ENCODE measurements at regions not wholly inside any gene's neighbourhood (a gene's known extent, or its start where the extent isn't known, plus 50 kb on each side); places are given as distances from the start of the nearest gene placed in this dataset.

DNA sequence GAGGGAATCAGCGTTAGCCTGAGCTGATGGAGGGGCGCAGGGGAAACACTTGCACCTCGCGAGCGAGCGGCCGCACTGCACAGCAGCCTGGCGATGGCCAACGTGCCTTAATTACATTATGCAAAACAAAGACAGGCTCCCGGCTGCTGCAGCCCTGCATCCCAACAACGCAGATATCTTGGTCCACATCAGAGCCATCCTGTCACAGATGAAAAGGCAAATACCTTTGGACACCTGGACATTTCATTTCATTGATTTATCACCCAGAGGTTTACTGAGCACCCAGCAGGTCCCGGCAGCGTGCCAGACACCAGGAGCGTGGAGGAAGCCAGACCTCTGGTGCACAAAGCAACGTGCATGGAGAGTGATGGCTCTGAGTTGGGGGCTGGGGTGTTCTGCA is 843.0 kb downstream of the TBC1D22A start:
- H3K79me2 ChIP-seq (ENCODE audit: insufficient read depth, low read length) = no peaks in the 10 kb centered on the region
- FAIRE-seq (no peak), ATAC-seq (no peak), DNase-seq (ENCODE audit: low spot score) (no peak)
- H3K9me3 ChIP-seq (ENCODE audit: low read length) = no peaks in the 10 kb centered on the region
- H3K4me3 ChIP-seq (replicated peaks in 1 of 3; ENCODE audit: insufficient read depth in 1 of 3, low read depth in 2 of 3, low read length in 3 of 3) = no peak overlapping the region
- POLR2A ChIA-PET = no interaction called here
- H2AFZ ChIP-seq (ENCODE audit: low read length) = no peak overlapping the region
- H3K27ac ChIP-seq (ENCODE audit: extremely low read length, insufficient read depth, low read length) = no peak overlapping the region
- in situ Hi-C loops (cut with HindIII; ENCODE audit: extremely low pct_ligation_motif_present, low pct_unique_long_range_greater_than_20kb) (no loop called here), intact Hi-C loops (cut with micrococcal nuclease; ENCODE audit: unreplicated experiment) (no loop called here)
- TF ChIP-seq U2AF2 (IDR thresholded peaks at IDR 0.05; ENCODE audit: low read depth, low read length) (no peak), IKZF4 (CRISPR knock-in tag; IDR thresholded peaks at IDR 0.05; ENCODE audit: borderline replicate concordance, low read depth, not compliant biosample characterization) (no peak), ZNF597 (CRISPR knock-in tag; IDR thresholded peaks at IDR 0.05) (no peak), AKAP8 (CRISPR knock-in tag; IDR thresholded peaks at IDR 0.05) (no peak), ZNF576 (CRISPR knock-in tag; IDR thresholded peaks at IDR 0.05) (no peak), ZNF550 (CRISPR knock-in tag; IDR thresholded peaks at IDR 0.05; ENCODE audit: borderline replicate concordance) (no peak), CREB1 (IDR thresholded peaks at IDR 0.05) (no peak), CREB1 (CRISPR knock-in tag; IDR thresholded peaks at IDR 0.05) (no peak), ZNF552 (CRISPR knock-in tag; IDR thresholded peaks at IDR 0.05; ENCODE audit: borderline replicate concordance) (no peak), FOXP4 (CRISPR knock-in tag; IDR thresholded peaks at IDR 0.05) (no peak), BCLAF1 (IDR thresholded peaks at IDR 0.05) (no peak), ZNF598 (CRISPR knock-in tag; IDR thresholded peaks at IDR 0.05; ENCODE audit: borderline replicate concordance) (no peak), HNF4G (IDR thresholded peaks at IDR 0.05; ENCODE audit: borderline replicate concordance, low read depth, low read length) (no peak), HNF4G (CRISPR knock-in tag; IDR thresholded peaks at IDR 0.05; ENCODE audit: borderline replicate concordance, low read depth) (no peak), DNMT1 (CRISPR knock-in tag; IDR thresholded peaks at IDR 0.05) (no peak)
- TF ChIP-seq, protein P1, sequence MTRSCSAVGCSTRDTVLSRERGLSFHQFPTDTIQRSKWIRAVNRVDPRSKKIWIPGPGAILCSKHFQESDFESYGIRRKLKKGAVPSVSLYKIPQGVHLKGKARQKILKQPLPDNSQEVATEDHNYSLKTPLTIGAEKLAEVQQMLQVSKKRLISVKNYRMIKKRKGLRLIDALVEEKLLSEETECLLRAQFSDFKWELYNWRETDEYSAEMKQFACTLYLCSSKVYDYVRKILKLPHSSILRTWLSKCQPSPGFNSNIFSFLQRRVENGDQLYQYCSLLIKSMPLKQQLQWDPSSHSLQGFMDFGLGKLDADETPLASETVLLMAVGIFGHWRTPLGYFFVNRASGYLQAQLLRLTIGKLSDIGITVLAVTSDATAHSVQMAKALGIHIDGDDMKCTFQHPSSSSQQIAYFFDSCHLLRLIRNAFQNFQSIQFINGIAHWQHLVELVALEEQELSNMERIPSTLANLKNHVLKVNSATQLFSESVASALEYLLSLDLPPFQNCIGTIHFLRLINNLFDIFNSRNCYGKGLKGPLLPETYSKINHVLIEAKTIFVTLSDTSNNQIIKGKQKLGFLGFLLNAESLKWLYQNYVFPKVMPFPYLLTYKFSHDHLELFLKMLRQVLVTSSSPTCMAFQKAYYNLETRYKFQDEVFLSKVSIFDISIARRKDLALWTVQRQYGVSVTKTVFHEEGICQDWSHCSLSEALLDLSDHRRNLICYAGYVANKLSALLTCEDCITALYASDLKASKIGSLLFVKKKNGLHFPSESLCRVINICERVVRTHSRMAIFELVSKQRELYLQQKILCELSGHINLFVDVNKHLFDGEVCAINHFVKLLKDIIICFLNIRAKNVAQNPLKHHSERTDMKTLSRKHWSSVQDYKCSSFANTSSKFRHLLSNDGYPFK (CRISPR knock-in tag; IDR thresholded peaks at IDR 0.05; ENCODE audit: borderline replicate concordance) = no peak
- H3K4me1 ChIP-seq (ENCODE audit: insufficient read depth, low read length) = no peaks in the 10 kb centered on the region
- CTCF ChIA-PET (ENCODE audit: low intra/inter-chr PET ratio, low total read pairs) = no interaction called here
- 53% methylated on average over 13 of the region's 15 CpGs for WGBS (ENCODE audit: low lambda C conversion rate)
- no peak overlapping the region for H3K4me2 ChIP-seq (ENCODE audit: low read depth, low read length)
- H3K27me3 ChIP-seq (ENCODE audit: control insufficient read depth in 1 of 2, insufficient read depth in 2 of 2, low read length in 2 of 2) = peaks cover 2 to 26% of the 10 kb centered on the region in 2 experiments; a peak in 3 of 5 replicates
- H3K9ac ChIP-seq (ENCODE audit: insufficient read depth, low read depth, low read length) = no peak overlapping the region
- no TSS peak for BruUV-seq (replicated peaks)
- no peaks in the 10 kb centered on the region for H4K20me1 ChIP-seq (ENCODE audit: insufficient read depth, low read length)
- H3K36me3 ChIP-seq (replicated peaks in 1 of 2; ENCODE audit: control insufficient read depth in 1 of 2, insufficient read depth in 2 of 2, low read length in 2 of 2) = no peaks in the 10 kb centered on the region

All from HepG2 (cell line).